Calu3 (cell line): ENCODE measurements at regions not wholly inside any gene's neighbourhood (a gene's known extent, or its start where the extent isn't known, plus 50 kb on each side); places are given as distances from the start of the nearest gene placed in this dataset.

Experiments
- BruUV-seq: library from RNA; stranded (reverse); fragments of 400-500 nt; replicated peaks from 2 replicates; lab custom pipeline; 2021; lab: Mats Ljungman, UMichigan
- CTCF ChIA-PET: fragments of 300-600 bp; sonication (Branson Sonifier 250); formaldehyde crosslinking; loops from one replicate; lab custom pipeline; 2022; ENCODE audit warnings: antibody characterized with exemption; lab: Charles Lee
- DNase-seq: peaks from one replicate; pipeline ENCODE4 v3.0.0; 2022
- H3K27ac Mint-ChIP-seq: one replicate; pipeline ENCODE4 v1.8.0; 2022; ENCODE audit warnings: mixed read lengths; ENCODE audit not compliant: unreplicated experiment
- H3K27me3 Mint-ChIP-seq: one replicate; pipeline ENCODE4 v1.8.0; 2022; ENCODE audit warnings: mixed read lengths; ENCODE audit not compliant: unreplicated experiment
- H3K36me3 Mint-ChIP-seq: one replicate; pipeline ENCODE4 v1.8.0; 2022; ENCODE audit warnings: mild to moderate bottlenecking, moderate library complexity, mixed read lengths; ENCODE audit not compliant: insufficient read depth, unreplicated experiment
- H3K4me1 Mint-ChIP-seq: one replicate; pipeline ENCODE4 v1.8.0; 2022; ENCODE audit warnings: mild to moderate bottlenecking, low read depth, mixed read lengths; ENCODE audit not compliant: unreplicated experiment
- H3K4me3 Mint-ChIP-seq: one replicate; pipeline ENCODE4 v1.8.0; 2022; ENCODE audit warnings: mild to moderate bottlenecking, low read depth, moderate library complexity, mixed read lengths; ENCODE audit not compliant: unreplicated experiment
- H3K9me3 Mint-ChIP-seq: one replicate; pipeline ENCODE4 v1.8.0; 2022; ENCODE audit warnings: low read depth, mixed read lengths; ENCODE audit not compliant: unreplicated experiment
- intact Hi-C: fragments of 100-400 bp; cut with micrococcal nuclease; formaldehyde crosslinking; loops from one replicate; pipeline ENCODE4 v1.10.0; 2022; ENCODE audit not compliant: unreplicated experiment
- TF ChIP-seq, protein P1 (sequence below): fragments of 200-600 bp; IDR thresholded peaks from one replicate; pipeline ENCODE4 v1.8.0; 2022; ENCODE audit warnings: antibody characterized with exemption; ENCODE audit not compliant: unreplicated experiment

DNA sequence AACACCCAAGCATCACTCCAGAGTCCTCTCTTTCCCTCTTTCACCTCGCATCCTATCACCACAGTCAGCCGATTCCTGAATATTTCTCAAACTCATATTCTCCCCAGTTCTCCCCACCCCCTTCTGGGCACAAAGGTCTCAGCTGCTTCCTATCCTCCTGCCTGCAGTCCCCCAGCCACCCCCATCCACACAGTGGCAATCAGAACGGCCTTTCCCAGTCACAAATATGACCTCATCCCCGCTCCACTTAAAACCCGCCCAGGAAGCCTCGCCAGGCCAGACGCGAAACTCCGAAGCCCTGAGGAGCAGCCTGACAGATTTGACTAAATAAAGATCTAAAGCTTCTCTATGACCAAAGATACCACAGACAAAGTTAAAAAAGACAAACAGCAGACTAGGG is 49.9 kb upstream of the LINGO1 start:
- peaks cover 84% of the 10 kb centered on the region for H3K27me3 Mint-ChIP-seq
- H3K27ac Mint-ChIP-seq: no peak overlapping the region
- no peaks in the 10 kb centered on the region for H3K9me3 Mint-ChIP-seq
- H3K4me1 Mint-ChIP-seq: no peaks in the 10 kb centered on the region
- CTCF ChIA-PET: no interaction called here
- TF ChIP-seq, protein P1, sequence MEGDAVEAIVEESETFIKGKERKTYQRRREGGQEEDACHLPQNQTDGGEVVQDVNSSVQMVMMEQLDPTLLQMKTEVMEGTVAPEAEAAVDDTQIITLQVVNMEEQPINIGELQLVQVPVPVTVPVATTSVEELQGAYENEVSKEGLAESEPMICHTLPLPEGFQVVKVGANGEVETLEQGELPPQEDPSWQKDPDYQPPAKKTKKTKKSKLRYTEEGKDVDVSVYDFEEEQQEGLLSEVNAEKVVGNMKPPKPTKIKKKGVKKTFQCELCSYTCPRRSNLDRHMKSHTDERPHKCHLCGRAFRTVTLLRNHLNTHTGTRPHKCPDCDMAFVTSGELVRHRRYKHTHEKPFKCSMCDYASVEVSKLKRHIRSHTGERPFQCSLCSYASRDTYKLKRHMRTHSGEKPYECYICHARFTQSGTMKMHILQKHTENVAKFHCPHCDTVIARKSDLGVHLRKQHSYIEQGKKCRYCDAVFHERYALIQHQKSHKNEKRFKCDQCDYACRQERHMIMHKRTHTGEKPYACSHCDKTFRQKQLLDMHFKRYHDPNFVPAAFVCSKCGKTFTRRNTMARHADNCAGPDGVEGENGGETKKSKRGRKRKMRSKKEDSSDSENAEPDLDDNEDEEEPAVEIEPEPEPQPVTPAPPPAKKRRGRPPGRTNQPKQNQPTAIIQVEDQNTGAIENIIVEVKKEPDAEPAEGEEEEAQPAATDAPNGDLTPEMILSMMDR: no peak
- BruUV-seq: no TSS peak
- no peak overlapping the region for H3K4me3 Mint-ChIP-seq
- H3K36me3 Mint-ChIP-seq: no peaks in the 10 kb centered on the region
- intact Hi-C loops: no loop called here
- DNase-seq: no peak
